H1 (cell line): ENCODE measurements at regions not wholly inside any gene's neighbourhood (a gene's known extent, or its start where the extent isn't known, plus 50 kb on each side); places are given as distances from the start of the nearest gene placed in this dataset.

Experiments used
- CTCF ChIA-PET: fragments of 300-600 bp; sonication (Branson Sonifier 250); formaldehyde crosslinking; loops from one replicate; lab custom pipeline; 2021; ENCODE audit not compliant: partially characterized antibody; lab: Charles Lee
- POLR2A ChIA-PET: fragments of 300-600 bp; sonication (Branson Sonifier 250); formaldehyde crosslinking; loops from one replicate; lab custom pipeline; 2021; ENCODE audit warnings: inconsistent platforms; ENCODE audit not compliant: partially characterized antibody; lab: Charles Lee
- DNase-seq, 2 experiments: peaks; one replicate each; pipeline versions ENCODE4 v3.0.0 to v3.0.0-alpha.2; 2010 to 2022; ENCODE audit warnings: low spot score in 2 of 2, low read depth in 1 of 2, mixed read lengths in 1 of 2
- FAIRE-seq: peaks from 2 replicates; lab custom pipeline; 2011; peaks lifted over from hg19 to GRCh38; lab: Jason Lieb, UNC
- H2AFZ ChIP-seq: 2 replicates; pipeline ENCODE4 v1.8.1; 2012; ENCODE audit warnings: low read length, inconsistent platforms
- H2AK5ac ChIP-seq: 2 replicates; pipeline ENCODE4 v1.6.1; 2013; ENCODE audit warnings: low read depth, low read length
- H2BK120ac ChIP-seq: replicated peaks from 2 replicates; pipeline ENCODE3; 2013; ENCODE audit warnings: low read depth, low read length, inconsistent platforms
- H2BK12ac ChIP-seq: 2 replicates; pipeline ENCODE4 v1.6.1; 2013; ENCODE audit warnings: low read depth, low read length
- H2BK15ac ChIP-seq: 2 replicates; pipeline ENCODE4 v1.6.1; 2013; ENCODE audit warnings: low read length
- H2BK20ac ChIP-seq: 2 replicates; pipeline ENCODE4 v1.6.1; 2013; ENCODE audit warnings: low read length
- H2BK5ac ChIP-seq: 2 replicates; pipeline ENCODE4 v1.6.1; 2013; ENCODE audit warnings: low read depth, low read length
- H3K14ac ChIP-seq: 2 replicates; pipeline ENCODE4 v1.6.1; 2013; ENCODE audit warnings: inconsistent platforms; ENCODE audit not compliant: insufficient read length
- H3K18ac ChIP-seq: 2 replicates; pipeline ENCODE4 v1.6.1; 2013; ENCODE audit warnings: low read length; ENCODE audit errors: extremely low read depth
- H3K23ac ChIP-seq: 2 replicates; pipeline ENCODE4 v1.6.1; 2013; ENCODE audit warnings: inconsistent platforms; ENCODE audit not compliant: insufficient read length
- H3K23me2 ChIP-seq: 2 replicates; pipeline ENCODE4 v1.6.1; 2013; ENCODE audit warnings: low read depth, low read length
- H3K27ac ChIP-seq: 2 replicates; pipeline ENCODE4 v1.6.1; 2011; ENCODE audit warnings: low read depth, low read length, inconsistent platforms
- H3K27me3 ChIP-seq, 4 experiments: replicated peaks in 1 of 4; 1 replicate in 1 of 4; 2 replicates in 3 of 4; pipeline versions ENCODE4 v1.6.1 to v1.8.1; 2011 to 2013; ENCODE audit warnings: low read length in 3 of 4, mild to moderate bottlenecking in 3 of 4, inconsistent platforms in 2 of 4, mixed read lengths in 2 of 4, moderate library complexity in 1 of 4; ENCODE audit not compliant: control insufficient read depth in 3 of 4, insufficient read depth in 3 of 4; ENCODE audit errors: extremely low read depth in 1 of 4
- H3K36me3 ChIP-seq, 4 experiments: 2 replicates each; pipeline versions ENCODE4 v1.6.1 to v1.8.1; 2011 to 2013; ENCODE audit warnings: mild to moderate bottlenecking in 4 of 4, low read length in 3 of 4, moderate library complexity in 2 of 4, control low read depth in 1 of 4, inconsistent platforms in 1 of 4; ENCODE audit not compliant: insufficient read depth in 4 of 4, control insufficient read depth in 2 of 4
- H3K4ac ChIP-seq: replicated peaks from 2 replicates; pipeline ENCODE3; 2013; ENCODE audit warnings: low read length, low read depth, mixed read lengths, inconsistent platforms; ENCODE audit not compliant: insufficient read length
- H3K4me1 ChIP-seq, 4 experiments: replicated peaks in 1 of 4; 1 replicate in 1 of 4; 2 replicates in 3 of 4; pipeline versions ENCODE4 v1.6.1 to v1.8.1; 2011 to 2013; ENCODE audit warnings: low read length in 3 of 4, inconsistent platforms in 2 of 4, mixed read lengths in 1 of 4; ENCODE audit not compliant: insufficient read depth in 4 of 4, control insufficient read depth in 3 of 4
- H3K4me2 ChIP-seq, 2 experiments: 2 replicates each; pipeline versions ENCODE4 v1.6.1 to v1.8.1; 2011 to 2013; ENCODE audit warnings: low read depth in 2 of 2, low read length in 2 of 2, control low read depth in 1 of 2, inconsistent platforms in 1 of 2, mild to moderate bottlenecking in 1 of 2; ENCODE audit not compliant: insufficient read depth in 1 of 2
- H3K4me3 ChIP-seq, 4 experiments: fragments of 200-600, 300-600 bp in 1 of 4; sonication (generic), shearing (Covaris generic), sonication (Bioruptor Twin) in 1 of 4; 2 replicates each; pipeline versions ENCODE4 v1.5.1 to v1.8.1; 2011 to 2016; ENCODE audit warnings: low read length in 4 of 4, low read depth in 3 of 4, control low read depth in 2 of 4, inconsistent platforms in 2 of 4, mild to moderate bottlenecking in 2 of 4, mixed read lengths in 1 of 4, moderate library complexity in 1 of 4; ENCODE audit not compliant: insufficient read depth in 2 of 4; ENCODE audit errors: extremely low read depth in 1 of 4
- H3K56ac ChIP-seq: replicated peaks from 2 replicates; pipeline ENCODE3; 2013; ENCODE audit warnings: low read depth, mild to moderate bottlenecking, mixed read lengths, low read length, inconsistent platforms; ENCODE audit not compliant: insufficient read length
- H3K79me1 ChIP-seq: 2 replicates; pipeline ENCODE4 v1.6.1; 2013; ENCODE audit warnings: low read depth, low read length, control low read depth
- H3K79me2 ChIP-seq, 2 experiments: 2 replicates each; pipeline versions ENCODE4 v1.6.1 to v1.8.1; 2012 to 2013; ENCODE audit warnings: low read length in 2 of 2, mild to moderate bottlenecking in 2 of 2, inconsistent platforms in 1 of 2; ENCODE audit not compliant: insufficient read depth in 2 of 2, control insufficient read depth in 1 of 2
- H3K9ac ChIP-seq, 4 experiments: replicated peaks in 1 of 4; 1 replicate in 1 of 4; 2 replicates in 3 of 4; pipeline versions ENCODE4 v1.6.1 to v1.8.1; 2011 to 2013; ENCODE audit warnings: low read depth in 3 of 4, low read length in 3 of 4, control low read depth in 2 of 4, mild to moderate bottlenecking in 2 of 4, moderate library complexity in 2 of 4, inconsistent platforms in 1 of 4; ENCODE audit errors: extremely low read depth in 1 of 4
- H3K9me3 ChIP-seq, 2 experiments: 2 replicates each; pipeline versions ENCODE4 v1.6.1 to v1.8.1; 2012 to 2013; ENCODE audit warnings: mild to moderate bottlenecking in 2 of 2, moderate library complexity in 2 of 2, control low read depth in 1 of 2, inconsistent platforms in 1 of 2, low read depth in 1 of 2, low read length in 1 of 2, mixed read lengths in 1 of 2; ENCODE audit not compliant: insufficient read depth in 2 of 2
- H4K20me1 ChIP-seq, 2 experiments: replicated peaks in 1 of 2; 2 replicates each; pipeline versions ENCODE3 to v1.8.1; 2011 to 2013; ENCODE audit warnings: inconsistent platforms in 2 of 2, low read length in 2 of 2, mild to moderate bottlenecking in 1 of 2; ENCODE audit not compliant: insufficient read depth in 2 of 2, control insufficient read depth in 1 of 2
- H4K5ac ChIP-seq: 2 replicates; pipeline ENCODE4 v1.6.1; 2013; ENCODE audit warnings: low read length, low read depth, mixed read lengths, inconsistent platforms; ENCODE audit not compliant: insufficient read length
- H4K8ac ChIP-seq: 2 replicates; pipeline ENCODE4 v1.8.0; 2013; ENCODE audit warnings: mild to moderate bottlenecking, moderate library complexity, low read length, inconsistent platforms; ENCODE audit not compliant: insufficient read depth; ENCODE audit errors: extremely low read depth
- H4K91ac ChIP-seq: replicated peaks from 2 replicates; pipeline ENCODE3; 2013; ENCODE audit warnings: low read length, mixed read lengths, inconsistent platforms; ENCODE audit not compliant: insufficient read length
- CHD1 ChIP-seq: IDR thresholded peaks from 2 replicates; pipeline ENCODE4 v1.6.1; 2012; ENCODE audit warnings: low read depth, low read length, improper control_type of control experiment
- EZH2 ChIP-seq: fragments of 200-600 bp; sonication (generic); IDR thresholded peaks from 2 replicates; pipeline ENCODE4 v1.7.1; 2012; ENCODE audit warnings: low read depth, mild to moderate bottlenecking, moderate library complexity, low read length, inconsistent platforms; ENCODE audit not compliant: severe bottlenecking
- FOSL1 ChIP-seq: IDR thresholded peaks from 2 replicates; pipeline ENCODE4 v1.6.1; 2011; ENCODE audit warnings: mild to moderate bottlenecking, low read depth, low read length, moderate library complexity; ENCODE audit not compliant: insufficient read depth
- GABPA ChIP-seq: IDR thresholded peaks from 2 replicates; pipeline ENCODE4 v1.6.1; 2011; ENCODE audit warnings: mild to moderate bottlenecking, low read length, moderate library complexity, borderline replicate concordance; ENCODE audit not compliant: insufficient read depth
- HDAC2 ChIP-seq, 2 experiments: fragments of 300-600 bp in 1 of 2; sonication (generic) in 1 of 2; IDR thresholded peaks; 2 replicates each; pipeline ENCODE4 v1.6.1; 2011 to 2012; ENCODE audit warnings: low read depth in 2 of 2, low read length in 2 of 2, mild to moderate bottlenecking in 2 of 2, moderate library complexity in 2 of 2, borderline replicate concordance in 1 of 2, inconsistent platforms in 1 of 2
- JUND ChIP-seq: IDR thresholded peaks from 2 replicates; pipeline ENCODE4 v1.6.1; 2011; ENCODE audit warnings: mild to moderate bottlenecking, improper control_type of control experiment, low read length
- MAFK ChIP-seq: IDR thresholded peaks from 2 replicates; pipeline ENCODE4 v1.6.1; 2012; ENCODE audit warnings: low read depth, mild to moderate bottlenecking, improper control_type of control experiment, low read length
- MAX ChIP-seq: IDR thresholded peaks from 2 replicates; pipeline ENCODE4 v1.6.1; 2012; ENCODE audit warnings: inconsistent platforms
- RFX5 ChIP-seq: IDR thresholded peaks from 2 replicates; pipeline ENCODE4 v1.6.1; 2011; ENCODE audit warnings: low read depth, low read length, improper control_type of control experiment, borderline replicate concordance
- SP1 ChIP-seq: IDR thresholded peaks from 2 replicates; pipeline ENCODE4 v1.6.1; 2011; ENCODE audit warnings: low read depth, low read length
- SRF ChIP-seq: IDR thresholded peaks from 2 replicates; pipeline ENCODE4 v1.6.1; 2011; ENCODE audit warnings: mild to moderate bottlenecking, low read depth, low read length, moderate library complexity
- TAF7 ChIP-seq: optimal IDR thresholded peaks from 2 replicates; pipeline ENCODE3; 2011; ENCODE audit warnings: low read depth, mild to moderate bottlenecking, inconsistent platforms, low read length, moderate library complexity, borderline replicate concordance
- TBP ChIP-seq: IDR thresholded peaks from 2 replicates; pipeline ENCODE4 v1.6.1; 2011; ENCODE audit warnings: low read depth, low read length, improper control_type of control experiment
- ZNF274 ChIP-seq: IDR thresholded peaks from 2 replicates; pipeline ENCODE4 v1.7.0; 2012; ENCODE audit warnings: low read length, borderline replicate concordance; ENCODE audit errors: extremely low read depth
- WGBS, 2 experiments: shearing (Covaris generic) in 1 of 2; methylation state at CpG; one replicate each; pipeline versions ENCODE4 v1.1.6 to v1.1.7; 2013 to 2015; ENCODE audit warnings: low lambda C conversion rate in 2 of 2, mixed read lengths in 2 of 2, inconsistent platforms in 1 of 2, low coverage in 1 of 2, missing lambda C conversion rate in 1 of 2; ENCODE audit not compliant: insufficient replicate concordance in 2 of 2, insufficient coverage in 1 of 2, insufficient read length in 1 of 2; ENCODE audit errors: extremely low coverage in 1 of 2, missing lambda C conversion rate in 1 of 2; 5-methylcytosine and 5-hydroxymethylcytosine counted together

- Histone ChIP-seq H3K27ac (no peak overlapping the region), H3K4ac (no peak overlapping the region), H2BK5ac (no peak overlapping the region), H3K56ac (no peak overlapping the region), H2BK20ac (no peak overlapping the region), H3K79me1 (no peaks in the 10 kb centered on the region), H3K23ac (no peak overlapping the region), H2AK5ac (no peak overlapping the region), H3K18ac (no peak overlapping the region), H3K14ac (no peak overlapping the region), H3K4me3 (no peak overlapping the region), H3K27me3 (no peaks in the 10 kb centered on the region), H3K4me1 (no peaks in the 10 kb centered on the region), H2BK15ac (no peak overlapping the region), H4K8ac (no peak overlapping the region), H4K20me1 (no peaks in the 10 kb centered on the region), H2BK120ac (no peak overlapping the region), H3K9ac (no peak overlapping the region), H4K5ac (no peak overlapping the region), H3K23me2 (peaks cover 4% of the 10 kb centered on the region; the same call in 1 of the 2 replicates), H3K79me2 (no peaks in the 10 kb centered on the region; a peak in 1 of 4 replicates), H3K4me2 (no peak overlapping the region), H4K91ac (no peak overlapping the region), H2BK12ac (no peak overlapping the region), H3K36me3 (no peaks in the 10 kb centered on the region), H3K9me3 (no peaks in the 10 kb centered on the region), H2AFZ (no peak overlapping the region)
- FAIRE-seq (no peak), DNase-seq (no peak)
- no peak for TF ChIP-seq GABPA
- TF ChIP-seq TAF7 = no peak
- no peak for TF ChIP-seq ZNF274
- no peak for TF ChIP-seq RFX5
- no peak for TF ChIP-seq EZH2
- TF ChIP-seq FOSL1 = no peak
- TF ChIP-seq CHD1 = no peak
- no peak for TF ChIP-seq TBP
- no peak for TF ChIP-seq JUND
- TF ChIP-seq SP1 = no peak
- TF ChIP-seq MAX = no peak
- no peak for TF ChIP-seq HDAC2 (IDR thresholded peaks at IDR 0.05; ENCODE audit: borderline replicate concordance in 1 of 2, low read depth in 2 of 2, low read length in 2 of 2)
- no peak for TF ChIP-seq SRF
- no peak for TF ChIP-seq MAFK
- ChIA-PET POLR2A (no interaction called here), CTCF (interaction anchor here (0.7 kb wide), 1 partner anchor 61 kb away, joined by 4 read pairs; no protein-coding TSS in a partner anchor)
- WGBS, 2 experiments = 84% methylated on average over 5 of the region's 5 CpGs; no CpG with 5 or more reads in 1 of the 2 experiments
Measured at GRCh38 chr1:30636621-30637020, 86.8 kb downstream of the MATN1 start.
